Mucosa of descending colon (tissue), 3 donors: ENCODE measurements at regions not wholly inside any gene's neighbourhood (a gene's known extent, or its start where the extent isn't known, plus 50 kb on each side); places are given as distances from the start of the nearest gene placed in this dataset.
"Not testable (repeated sequence)": the region's sequence is repeated elsewhere in the genome, so short reads cannot be mapped to it uniquely, and the experiment has no call there.

Experiments
- ATAC-seq: fragments of 200-7000 bp; cut with Tn5 transposase; one replicate; pipeline ENCODE4 v1.9.1; 2020; ENCODE audit warnings: mild to moderate bottlenecking, moderate library complexity
- DNase-seq, 3 donors: peaks; one replicate each; pipeline ENCODE4 v3.0.0-alpha.2; 2020
- H3K36me3 ChIP-seq: fragments of 200-600 bp; one replicate; pipeline ENCODE4 v1.8.0; 2021; ENCODE audit warnings: low read depth, mild to moderate bottlenecking
- H3K4me1 ChIP-seq: fragments of 200-600 bp; one replicate; pipeline ENCODE4 v1.8.0; 2021; ENCODE audit warnings: low read depth, mild to moderate bottlenecking
- H3K4me3 ChIP-seq: fragments of 200-600 bp; one replicate; pipeline ENCODE4 v1.8.0; 2021; ENCODE audit warnings: mild to moderate bottlenecking
- H3K9me3 ChIP-seq: fragments of 200-600 bp; one replicate; pipeline ENCODE4 v1.8.0; 2021; ENCODE audit warnings: mild to moderate bottlenecking
- intact Hi-C, 2 donors: fragments of 100-400 bp; cut with DNase I in 1 of 2; cut with micrococcal nuclease in 1 of 2; formaldehyde crosslinking; loops; one replicate each; pipeline versions ENCODE4 v1.11.0 to v1.11.1; 2022; cut with DNase I, micrococcal nuclease
- TF ChIP-seq, protein P1 (sequence below): fragments of 200-600 bp; IDR thresholded peaks from one replicate; pipeline ENCODE4 v1.8.0; 2022; ENCODE audit warnings: antibody characterized with exemption, mild to moderate bottlenecking
- donor health status: DM: no; HTN: no; CAD: no; lungs with moderate emphysema.
- donor health status: DM: no; HTN: no; CAD: no.
- donor health status: DM: no; HTN: yes; CAD: no.

DNA sequence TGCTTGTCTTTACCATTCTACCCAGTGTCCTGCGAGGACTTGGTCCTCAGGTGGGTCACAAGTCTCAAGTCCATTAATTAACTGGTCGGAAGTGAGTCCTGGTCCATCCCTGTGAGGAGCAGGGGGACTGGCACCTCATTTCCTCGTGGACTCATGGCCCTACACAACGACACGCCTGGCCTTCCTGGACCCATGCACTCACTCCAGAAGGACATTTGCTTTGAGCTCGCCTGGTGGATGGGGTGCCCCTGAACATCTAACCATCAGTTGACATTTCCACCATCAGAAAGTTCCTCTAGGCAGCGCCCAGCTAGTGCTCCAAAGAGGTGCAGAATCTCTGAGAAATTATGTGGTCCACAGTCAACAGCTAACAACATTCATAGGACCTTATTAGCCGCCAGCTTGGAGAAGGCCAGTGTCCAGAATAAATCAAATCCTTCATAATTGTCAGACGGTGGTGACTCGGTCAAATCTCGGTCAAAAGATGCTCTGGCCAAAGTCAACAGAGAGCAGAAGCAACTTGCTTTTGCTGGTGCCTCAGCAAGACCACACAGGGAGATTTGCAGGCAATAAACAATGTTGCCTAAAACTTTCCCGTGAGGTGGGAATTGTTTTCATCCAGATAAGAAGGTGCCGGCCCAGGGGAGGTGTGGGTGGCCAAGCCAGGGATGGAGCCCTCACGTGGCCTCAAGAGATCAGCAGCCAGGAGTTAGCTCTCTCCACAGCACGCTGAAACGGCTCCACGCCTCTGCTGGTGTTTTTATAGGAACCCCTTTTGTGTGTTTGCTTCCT, 119.9 kb upstream of the FAM20C start:
- ATAC-seq, intact Hi-C loops: not testable (repeated sequence)

DNA sequence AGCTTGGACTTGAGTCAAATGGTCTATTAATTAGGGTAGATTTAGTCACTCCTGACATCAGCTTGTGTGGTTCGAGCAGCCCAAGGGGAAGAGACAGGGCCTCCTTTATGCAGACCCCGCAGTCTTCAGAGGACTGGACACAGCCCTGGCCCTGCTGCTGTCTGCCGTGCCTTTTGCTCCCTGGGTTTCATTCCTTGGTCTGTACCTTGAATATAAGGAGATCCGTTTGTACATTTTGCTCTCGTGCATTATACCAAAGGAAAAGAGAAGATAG, 119.4 kb upstream of the FAM20C start:
- ATAC-seq, H3K4me1 ChIP-seq, intact Hi-C loops, H3K9me3 ChIP-seq, DNase-seq, H3K4me3 ChIP-seq, H3K36me3 ChIP-seq: not testable (repeated sequence)

More for the DNA sequence above, 119.9 kb upstream of the FAM20C start:
- not testable (repeated sequence) for H3K36me3 ChIP-seq, DNase-seq, H3K9me3 ChIP-seq, H3K4me3 ChIP-seq, H3K4me1 ChIP-seq

DNA sequence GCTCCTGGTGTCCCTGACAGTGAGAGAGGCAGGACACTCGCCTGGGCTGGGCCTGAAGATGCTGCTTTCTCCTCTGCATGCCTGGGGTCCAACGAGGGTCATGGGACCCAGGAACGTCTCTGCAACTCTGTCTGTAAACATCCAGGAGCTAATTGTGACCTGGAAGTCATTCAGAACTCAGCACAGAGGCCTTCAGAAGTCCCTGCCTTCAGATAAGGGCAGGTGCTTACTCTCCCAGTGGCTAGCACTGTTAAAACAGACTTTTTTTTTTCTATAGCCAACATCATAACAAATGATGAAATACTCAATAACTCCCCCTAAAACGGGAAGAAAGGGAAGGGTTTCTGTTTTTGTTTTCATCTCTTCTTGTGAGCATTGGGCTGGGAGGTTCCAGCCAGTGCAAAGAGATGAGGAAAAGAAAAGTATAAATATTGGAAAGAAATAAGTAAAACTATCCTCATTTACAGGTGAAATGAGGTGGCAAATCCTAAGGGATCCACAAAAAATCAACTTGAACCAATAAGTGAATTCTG, 118.3 kb upstream of the FAM20C start:
- H3K36me3 ChIP-seq, DNase-seq, H3K4me1 ChIP-seq, H3K9me3 ChIP-seq, ATAC-seq, H3K4me3 ChIP-seq, intact Hi-C loops: not testable (repeated sequence)

DNA sequence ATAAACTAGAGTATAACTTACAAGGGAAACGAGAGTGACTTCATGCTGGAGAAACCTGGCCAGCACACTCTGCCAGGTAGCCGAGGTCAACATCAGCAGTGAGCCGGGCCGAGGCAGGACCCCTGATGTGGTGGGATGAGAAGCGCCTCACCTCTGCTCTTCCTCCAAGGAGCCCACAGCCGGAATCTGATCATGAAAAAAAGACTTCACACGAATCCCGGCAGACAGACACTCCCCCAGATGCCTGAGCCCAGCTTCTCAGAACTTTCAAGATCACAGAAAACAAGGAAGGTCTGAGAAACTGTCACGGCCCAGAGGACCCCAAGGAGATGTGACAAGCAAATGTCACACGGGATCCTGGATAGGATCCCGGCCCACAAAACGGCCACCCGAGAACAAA, 116.9 kb upstream of the FAM20C start:
- H3K4me3 ChIP-seq, intact Hi-C loops, H3K9me3 ChIP-seq, ATAC-seq, H3K4me1 ChIP-seq, H3K36me3 ChIP-seq, DNase-seq: not testable (repeated sequence)

DNA sequence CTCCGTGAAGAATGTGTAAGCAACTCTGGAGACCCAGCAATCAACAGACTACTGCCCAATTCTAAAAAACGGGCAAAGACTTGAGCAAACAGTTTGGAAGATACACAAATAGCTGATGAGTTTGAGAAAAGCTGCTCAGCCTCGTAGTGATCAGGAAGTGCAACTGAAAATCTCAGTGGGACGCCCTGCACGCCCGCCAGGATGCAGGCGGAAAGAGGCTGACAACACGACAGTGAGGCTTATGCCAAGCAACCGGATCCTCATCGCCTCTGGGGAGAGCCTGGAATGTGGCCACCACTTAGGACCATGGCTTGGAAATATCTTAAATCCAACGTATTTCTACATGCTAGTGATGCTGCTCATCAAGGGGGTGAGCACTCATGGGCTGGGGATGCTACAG, 116.2 kb upstream of the FAM20C start:
- DNase-seq, H3K9me3 ChIP-seq, H3K4me1 ChIP-seq, H3K36me3 ChIP-seq, H3K4me3 ChIP-seq, ATAC-seq, intact Hi-C loops: not testable (repeated sequence)

DNA sequence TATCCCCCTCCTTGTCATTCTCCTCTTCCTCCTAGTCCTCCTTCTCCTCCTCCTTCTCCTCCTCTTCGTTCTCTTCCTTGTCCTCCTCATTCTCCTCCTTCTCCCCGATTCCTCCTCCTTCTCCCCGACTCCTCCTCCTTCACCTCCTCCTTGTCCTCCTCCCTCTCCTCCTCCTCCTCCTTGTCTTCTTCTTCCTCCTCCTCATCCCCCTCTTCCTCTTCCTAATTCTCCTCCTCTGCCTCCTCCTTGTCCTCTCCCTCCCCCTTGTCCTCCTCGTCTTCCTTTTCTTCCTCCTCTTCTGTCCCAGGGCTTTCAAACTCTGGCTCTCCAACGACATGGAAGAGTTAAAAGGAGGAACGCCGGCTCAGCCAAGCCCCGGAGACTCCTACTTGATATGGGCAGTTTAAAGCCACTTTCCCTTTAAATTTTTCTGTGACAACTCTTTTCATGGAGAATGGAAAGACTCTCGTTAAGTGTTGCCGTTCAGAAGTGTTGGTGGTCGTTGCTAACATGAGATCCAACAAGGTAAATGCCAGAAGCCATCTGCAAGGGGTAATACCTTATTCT, 115.5 kb upstream of the FAM20C start:
- ATAC-seq, H3K9me3 ChIP-seq, H3K4me3 ChIP-seq, H3K36me3 ChIP-seq, intact Hi-C loops, DNase-seq, H3K4me1 ChIP-seq: not testable (repeated sequence)

DNA sequence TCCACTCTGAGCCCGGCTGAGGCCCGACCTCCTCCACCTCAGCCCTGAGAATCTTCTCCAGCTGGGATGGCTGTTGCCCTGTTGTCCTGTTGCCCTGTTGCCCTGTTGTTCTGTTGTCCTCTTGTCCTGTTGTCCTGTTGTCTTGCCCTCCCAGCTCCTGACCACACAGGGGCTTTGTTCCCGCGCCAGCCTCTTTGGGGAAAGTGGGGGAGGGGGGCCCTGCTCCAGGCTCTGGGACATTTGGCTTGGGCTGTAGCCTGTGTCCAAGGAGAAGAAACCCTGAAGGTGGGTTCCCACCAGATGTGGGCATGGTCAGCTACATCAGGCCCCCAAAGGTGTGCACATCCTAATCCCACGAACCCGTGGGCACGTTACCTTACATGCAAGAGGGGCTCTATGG, 113.5 kb upstream of the FAM20C start:
- intact Hi-C loops, H3K4me3 ChIP-seq, ATAC-seq, H3K36me3 ChIP-seq, H3K9me3 ChIP-seq, H3K4me1 ChIP-seq, DNase-seq: not testable (repeated sequence)

DNA sequence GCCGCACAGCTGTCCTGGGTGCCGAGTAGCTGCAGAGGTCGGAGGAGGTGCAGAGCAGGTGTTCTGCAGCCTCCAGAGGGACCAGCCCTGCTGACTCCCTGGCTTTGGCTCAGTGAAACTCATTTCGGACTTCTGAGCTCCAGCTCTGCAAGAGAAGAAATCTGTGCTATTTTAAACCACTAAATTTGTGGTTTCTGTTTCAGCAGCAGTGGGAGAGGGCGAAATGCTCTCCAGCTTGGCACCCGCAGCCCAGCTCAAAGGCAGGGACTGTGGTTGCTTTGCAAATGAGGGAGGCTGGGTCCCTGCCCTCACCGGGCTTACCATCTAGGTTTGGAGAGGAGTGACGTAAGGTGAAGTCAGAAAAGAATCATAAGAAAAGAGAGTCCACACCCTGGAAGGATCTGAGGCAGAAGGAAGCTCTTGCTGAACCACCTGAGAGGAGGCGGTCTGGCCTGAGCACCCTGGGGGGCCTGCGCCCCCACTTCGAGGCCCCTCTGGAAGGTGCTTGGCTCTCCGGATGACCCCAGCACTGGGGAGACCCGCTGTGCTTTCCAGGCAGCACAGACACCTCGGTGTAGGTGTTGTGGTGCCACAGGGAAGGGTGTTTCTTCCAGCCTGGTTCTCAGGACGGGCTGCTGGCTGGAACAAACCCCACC, 112.8 kb upstream of the FAM20C start:
- intact Hi-C loops, ATAC-seq, H3K9me3 ChIP-seq: not testable (repeated sequence)

DNA sequence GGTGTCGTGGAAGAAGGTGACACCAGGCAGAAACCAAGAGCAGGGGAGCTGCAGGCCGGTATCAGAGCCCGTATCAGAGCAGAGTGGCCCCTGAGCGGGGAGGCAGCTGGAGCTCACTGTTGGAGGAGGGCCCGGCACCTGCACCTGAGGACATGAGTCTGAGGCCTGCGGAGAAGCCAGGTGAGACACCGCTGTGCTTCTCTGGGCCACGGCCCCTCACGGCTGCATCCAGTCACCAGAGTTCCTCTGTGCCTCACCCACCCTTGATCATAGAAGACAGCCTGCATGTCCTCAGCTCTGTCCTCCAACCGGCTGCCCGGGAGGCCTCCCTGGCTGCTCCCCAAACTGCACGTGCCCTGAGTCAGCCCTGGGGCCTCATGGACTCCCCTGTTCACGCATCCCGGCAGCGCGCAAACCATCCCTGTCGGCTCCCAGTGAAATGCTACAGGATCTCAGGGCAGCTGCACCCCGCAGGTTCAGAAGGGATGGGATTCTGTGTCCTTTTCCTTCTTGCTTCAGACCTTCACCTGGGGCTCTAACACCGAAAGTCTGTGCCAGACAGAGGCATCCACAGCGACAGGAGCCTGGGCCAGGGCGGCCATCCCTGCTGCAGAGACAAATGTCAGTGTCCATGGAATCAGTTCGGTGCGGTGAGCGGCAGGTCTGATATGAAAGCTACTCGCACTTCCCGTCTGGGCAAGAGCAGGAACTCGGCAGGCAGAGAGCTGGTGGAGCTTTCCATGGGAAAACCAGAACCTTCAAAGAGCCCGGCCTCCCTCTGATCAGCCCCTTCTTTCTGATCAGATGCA, 111.9 kb upstream of the FAM20C start:
- peak in 1 of 3 donors; percentile 19 for DNase-seq
- TF ChIP-seq, protein P1, sequence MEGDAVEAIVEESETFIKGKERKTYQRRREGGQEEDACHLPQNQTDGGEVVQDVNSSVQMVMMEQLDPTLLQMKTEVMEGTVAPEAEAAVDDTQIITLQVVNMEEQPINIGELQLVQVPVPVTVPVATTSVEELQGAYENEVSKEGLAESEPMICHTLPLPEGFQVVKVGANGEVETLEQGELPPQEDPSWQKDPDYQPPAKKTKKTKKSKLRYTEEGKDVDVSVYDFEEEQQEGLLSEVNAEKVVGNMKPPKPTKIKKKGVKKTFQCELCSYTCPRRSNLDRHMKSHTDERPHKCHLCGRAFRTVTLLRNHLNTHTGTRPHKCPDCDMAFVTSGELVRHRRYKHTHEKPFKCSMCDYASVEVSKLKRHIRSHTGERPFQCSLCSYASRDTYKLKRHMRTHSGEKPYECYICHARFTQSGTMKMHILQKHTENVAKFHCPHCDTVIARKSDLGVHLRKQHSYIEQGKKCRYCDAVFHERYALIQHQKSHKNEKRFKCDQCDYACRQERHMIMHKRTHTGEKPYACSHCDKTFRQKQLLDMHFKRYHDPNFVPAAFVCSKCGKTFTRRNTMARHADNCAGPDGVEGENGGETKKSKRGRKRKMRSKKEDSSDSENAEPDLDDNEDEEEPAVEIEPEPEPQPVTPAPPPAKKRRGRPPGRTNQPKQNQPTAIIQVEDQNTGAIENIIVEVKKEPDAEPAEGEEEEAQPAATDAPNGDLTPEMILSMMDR = no peak
- Histone ChIP-seq H3K4me1 (no peaks in the 10 kb centered on the region), H3K36me3 (no peaks in the 10 kb centered on the region), H3K4me3 (no peak overlapping the region), H3K9me3 (no peaks in the 10 kb centered on the region)
- ATAC-seq = no peak
- intact Hi-C loops = no loop called here

More for the DNA sequence above, 112.8 kb upstream of the FAM20C start:
- H3K36me3 ChIP-seq, DNase-seq, H3K4me1 ChIP-seq, H3K4me3 ChIP-seq: not testable (repeated sequence)
